ENCODE measurements at regions not wholly inside any gene's neighbourhood (a gene's known extent, or its start where the extent isn't known, plus 50 kb on each side); places are given as distances from the start of the nearest gene placed in this dataset.

DNA sequence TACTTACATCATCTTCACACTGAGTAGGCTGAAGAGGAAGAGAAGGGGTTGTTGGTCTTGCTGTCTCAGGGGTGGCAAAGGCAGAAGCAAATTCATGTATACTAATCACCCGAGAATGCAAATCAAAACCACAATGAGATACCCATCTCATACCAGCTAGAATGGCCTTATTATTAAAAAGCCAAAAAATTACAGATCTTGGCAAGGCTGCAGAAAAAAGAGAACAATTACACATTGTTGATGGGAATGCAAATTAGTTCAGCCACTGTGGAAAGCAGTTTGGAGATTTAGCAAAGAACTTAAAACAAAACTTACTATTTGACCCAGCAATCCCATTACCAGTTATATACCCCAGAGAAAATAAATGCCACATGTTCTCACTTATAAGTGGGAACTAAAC, 154.9 kb downstream of the SEC23A start:
- ChIA-PET CTCF (ENCODE audit: partially characterized antibody) (no interaction called here), POLR2A (ENCODE audit: partially characterized antibody) (no interaction called here)
- WGBS, 2 experiments (ENCODE audit: extremely low coverage in 1 of 2, insufficient coverage in 1 of 2, insufficient read length in 1 of 2, insufficient replicate concordance in 2 of 2, low coverage in 1 of 2, low lambda C conversion rate in 2 of 2, missing lambda C conversion rate in 1 of 2) = 88% methylated on average over 1 of the region's 1 CpG; no CpG with 5 or more reads in 1 of the 2 experiments
- TF ChIP-seq, protein P1, sequence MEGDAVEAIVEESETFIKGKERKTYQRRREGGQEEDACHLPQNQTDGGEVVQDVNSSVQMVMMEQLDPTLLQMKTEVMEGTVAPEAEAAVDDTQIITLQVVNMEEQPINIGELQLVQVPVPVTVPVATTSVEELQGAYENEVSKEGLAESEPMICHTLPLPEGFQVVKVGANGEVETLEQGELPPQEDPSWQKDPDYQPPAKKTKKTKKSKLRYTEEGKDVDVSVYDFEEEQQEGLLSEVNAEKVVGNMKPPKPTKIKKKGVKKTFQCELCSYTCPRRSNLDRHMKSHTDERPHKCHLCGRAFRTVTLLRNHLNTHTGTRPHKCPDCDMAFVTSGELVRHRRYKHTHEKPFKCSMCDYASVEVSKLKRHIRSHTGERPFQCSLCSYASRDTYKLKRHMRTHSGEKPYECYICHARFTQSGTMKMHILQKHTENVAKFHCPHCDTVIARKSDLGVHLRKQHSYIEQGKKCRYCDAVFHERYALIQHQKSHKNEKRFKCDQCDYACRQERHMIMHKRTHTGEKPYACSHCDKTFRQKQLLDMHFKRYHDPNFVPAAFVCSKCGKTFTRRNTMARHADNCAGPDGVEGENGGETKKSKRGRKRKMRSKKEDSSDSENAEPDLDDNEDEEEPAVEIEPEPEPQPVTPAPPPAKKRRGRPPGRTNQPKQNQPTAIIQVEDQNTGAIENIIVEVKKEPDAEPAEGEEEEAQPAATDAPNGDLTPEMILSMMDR (IDR thresholded peaks at IDR 0.05; ENCODE audit: control extremely low read depth in 1 of 3, insufficient read depth in 1 of 3, low read depth in 1 of 3, low read length in 3 of 3) = no peak
- TF ChIP-seq TEAD4 (IDR thresholded peaks at IDR 0.05; ENCODE audit: low read depth, low read length) = no peak
- TF ChIP-seq JUN (IDR thresholded peaks at IDR 0.05; ENCODE audit: low read depth, low read length) = no peak

More for the DNA sequence above, 154.9 kb downstream of the SEC23A start:
- Histone ChIP-seq H3K79me1 (ENCODE audit: low read depth, low read length) (no peaks in the 10 kb centered on the region), H2BK5ac (ENCODE audit: low read depth, low read length) (no peak overlapping the region), H3K14ac (ENCODE audit: insufficient read length) (no peak overlapping the region), H3K56ac (replicated peaks; ENCODE audit: insufficient read length, low read depth, low read length) (no peak overlapping the region), H4K20me1 (replicated peaks in 1 of 2; ENCODE audit: control insufficient read depth in 1 of 2, insufficient read depth in 2 of 2, low read length in 2 of 2) (no peaks in the 10 kb centered on the region), H2BK12ac (ENCODE audit: low read depth, low read length) (no peak overlapping the region), H4K91ac (replicated peaks; ENCODE audit: insufficient read length, low read length) (no peak overlapping the region), H3K4me1 (replicated peaks in 1 of 4; ENCODE audit: control insufficient read depth in 3 of 4, insufficient read depth in 4 of 4, low read length in 3 of 4) (no peaks in the 10 kb centered on the region), H3K36me3 (ENCODE audit: control insufficient read depth in 2 of 4, insufficient read depth in 4 of 4, low read length in 3 of 4) (no peaks in the 10 kb centered on the region), H3K23me2 (ENCODE audit: low read depth, low read length) (no peaks in the 10 kb centered on the region; the same call in 1 of the 2 replicates), H3K27me3 (replicated peaks in 1 of 4; ENCODE audit: control insufficient read depth in 3 of 4, extremely low read depth in 1 of 4, insufficient read depth in 3 of 4, low read length in 3 of 4) (no peaks in the 10 kb centered on the region), H2AFZ (ENCODE audit: low read length) (no peak overlapping the region), H2BK120ac (replicated peaks; ENCODE audit: low read depth, low read length) (no peak overlapping the region), H3K4ac (replicated peaks; ENCODE audit: insufficient read length, low read depth, low read length) (no peak overlapping the region), H4K5ac (ENCODE audit: insufficient read length, low read depth, low read length) (no peak overlapping the region), H3K9ac (replicated peaks in 1 of 4; ENCODE audit: extremely low read depth in 1 of 4, low read depth in 3 of 4, low read length in 3 of 4) (no peak overlapping the region), H2BK15ac (ENCODE audit: low read length) (no peak overlapping the region), H3K27ac (ENCODE audit: low read depth, low read length) (no peak overlapping the region), H3K4me3 (ENCODE audit: extremely low read depth in 1 of 4, insufficient read depth in 2 of 4, low read depth in 3 of 4, low read length in 4 of 4) (no peak overlapping the region), H4K8ac (ENCODE audit: extremely low read depth, insufficient read depth, low read length) (no peak overlapping the region), H3K9me3 (ENCODE audit: insufficient read depth in 2 of 2, low read depth in 1 of 2, low read length in 1 of 2) (no peaks in the 10 kb centered on the region), H3K79me2 (ENCODE audit: control insufficient read depth in 1 of 2, insufficient read depth in 2 of 2, low read length in 2 of 2) (no peaks in the 10 kb centered on the region), H3K18ac (ENCODE audit: extremely low read depth, low read length) (no peak overlapping the region), H3K23ac (ENCODE audit: insufficient read length) (no peak overlapping the region), H2BK20ac (ENCODE audit: low read length) (no peak overlapping the region), H2AK5ac (ENCODE audit: low read depth, low read length) (no peak overlapping the region), H3K4me2 (ENCODE audit: insufficient read depth in 1 of 2, low read depth in 2 of 2, low read length in 2 of 2) (no peak overlapping the region)
- FAIRE-seq = no peak
- no peak for DNase-seq (ENCODE audit: low read depth in 1 of 2, low spot score in 2 of 2)

All from H1 (cell line).